Ishikawa (cell line): ENCODE measurements at regions not wholly inside any gene's neighbourhood (a gene's known extent, or its start where the extent isn't known, plus 50 kb on each side); places are given as distances from the start of the nearest gene placed in this dataset.

Experiments
- CEBPB ChIP-seq: IDR thresholded peaks from 2 replicates; pipeline ENCODE4 v1.6.1; 2012
- CREB1 ChIP-seq: IDR thresholded peaks from 2 replicates; pipeline ENCODE4 v1.6.1; 2012; ENCODE audit warnings: low read depth
- EGR1 ChIP-seq: IDR thresholded peaks from 2 replicates; pipeline ENCODE4 v1.6.1; 2012
- EP300 ChIP-seq: IDR thresholded peaks from 2 replicates; pipeline ENCODE4 v1.6.1; 2012; ENCODE audit warnings: borderline replicate concordance
- FOXM1 ChIP-seq: IDR thresholded peaks from 2 replicates; pipeline ENCODE4 v1.6.1; 2012; ENCODE audit warnings: low read depth, borderline replicate concordance
- MAX ChIP-seq: IDR thresholded peaks from 2 replicates; pipeline ENCODE4 v1.6.1; 2012
- NFIC ChIP-seq: IDR thresholded peaks from 2 replicates; pipeline ENCODE4 v1.6.1; 2012
- RAD21 ChIP-seq: IDR thresholded peaks from 2 replicates; pipeline ENCODE4 v1.6.1; 2012; ENCODE audit warnings: low read depth
- REST ChIP-seq: IDR thresholded peaks from 2 replicates; pipeline ENCODE4 v1.6.1; 2012; ENCODE audit warnings: low read depth, mild to moderate bottlenecking
- TAF1 ChIP-seq: IDR thresholded peaks from 2 replicates; pipeline ENCODE4 v1.6.1; 2012; ENCODE audit warnings: low read depth, mild to moderate bottlenecking
- TCF12 ChIP-seq: IDR thresholded peaks from 2 replicates; pipeline ENCODE4 v1.6.1; 2012; ENCODE audit warnings: low read depth
- TEAD4 ChIP-seq: IDR thresholded peaks from 2 replicates; pipeline ENCODE4 v1.6.1; 2012
- USF1 ChIP-seq: IDR thresholded peaks from 2 replicates; pipeline ENCODE4 v1.6.1; 2012
- YY1 ChIP-seq: IDR thresholded peaks from 2 replicates; pipeline ENCODE4 v1.6.1; 2012; ENCODE audit warnings: low read depth
- ZBTB7A ChIP-seq: IDR thresholded peaks from 2 replicates; pipeline ENCODE4 v1.6.1; 2012; ENCODE audit warnings: low read depth

- TF ChIP-seq EGR1: no peak
These were observed 225.4 kb downstream of the MYCN start for GRCh38 chr2:16165518-16166326.

- TF ChIP-seq TCF12: no peak
- no peak for TF ChIP-seq RAD21
- no peak for TF ChIP-seq ZBTB7A
- TF ChIP-seq MAX: no peak
- TF ChIP-seq NFIC: no peak
- TF ChIP-seq TAF1: no peak
- no peak for TF ChIP-seq TEAD4
- no peak for TF ChIP-seq USF1
- TF ChIP-seq YY1: no peak
- TF ChIP-seq REST: no peak
- no peak for TF ChIP-seq EP300
- TF ChIP-seq FOXM1: no peak
- TF ChIP-seq CEBPB: no peak
- no peak for TF ChIP-seq CREB1
- TF ChIP-seq EGR1: no peak
These were observed 222.2 kb downstream of the MYCN start for GRCh38 chr2:16162491-16163040.

- TF ChIP-seq ZBTB7A (no peak), CEBPB (no peak), NFIC (no peak), YY1 (no peak), EP300 (no peak), USF1 (no peak), MAX (no peak), REST (no peak), RAD21 (no peak), EGR1 (no peak), FOXM1 (no peak), TEAD4 (no peak)
These were observed 221.6 kb downstream of the MYCN start for GRCh38 chr2:16161768-16162490.

- no peak for TF ChIP-seq CREB1
- TF ChIP-seq CEBPB: no peak
- TF ChIP-seq EP300: no peak
- no peak for TF ChIP-seq REST
- TF ChIP-seq FOXM1: no peak
- no peak for TF ChIP-seq ZBTB7A
- no peak for TF ChIP-seq TEAD4
- TF ChIP-seq TCF12: no peak
- TF ChIP-seq YY1: no peak
- no peak for TF ChIP-seq EGR1
- no peak for TF ChIP-seq NFIC
- TF ChIP-seq USF1: no peak
- TF ChIP-seq RAD21: no peak
- TF ChIP-seq TAF1: no peak
- TF ChIP-seq MAX: no peak
These were observed 220.8 kb downstream of the MYCN start for GRCh38 chr2:16161085-16161565.
